GM19328 (cell line): ENCODE measurements at regions not wholly inside any gene's neighbourhood (a gene's known extent, or its start where the extent isn't known, plus 50 kb on each side); places are given as distances from the start of the nearest gene placed in this dataset.
"Not testable (repeated sequence)": the region's sequence is repeated elsewhere in the genome, so short reads cannot be mapped to it uniquely, and the experiment has no call there.

ENCODE experiments used
- ATAC-seq: cut with Tn5 transposase; IDR thresholded peaks from one replicate; pipeline ENCODE4 v1.9.1; 2021; ENCODE audit warnings: mild to moderate bottlenecking, moderate library complexity; ENCODE audit not compliant: unreplicated experiment

GRCh38 chr5:87756951-87757350 is 344.2 kb upstream of the CCNH start:
- no peak for ATAC-seq

- no peak for ATAC-seq
Observed at GRCh38 chr5:87755360-87755759, 342.6 kb upstream of the CCNH start.

GRCh38 chr5:87754009-87754757 is 341.5 kb upstream of the CCNH start:
- no peak for ATAC-seq

- no peak for ATAC-seq
Observed at GRCh38 chr5:87752362-87752761, 339.6 kb upstream of the CCNH start.

- ATAC-seq = no peak
Observed at GRCh38 chr5:87751824-87752223, 339.1 kb upstream of the CCNH start.

GRCh38 chr5:87746891-87747377 is 334.2 kb upstream of the CCNH start:
- no peak for ATAC-seq

GRCh38 chr5:87746341-87746740 is 333.6 kb upstream of the CCNH start:
- ATAC-seq = no peak

- ATAC-seq = no peak
Observed at GRCh38 chr5:87741881-87742280, 329.2 kb upstream of the CCNH start.

- ATAC-seq = no peak
Observed at GRCh38 chr5:87735923-87736322, 323.2 kb upstream of the CCNH start.

- ATAC-seq = no peak
Observed at GRCh38 chr5:87733897-87734296, 321.2 kb upstream of the CCNH start.

GRCh38 chr5:87732875-87733768 is 320.4 kb upstream of the CCNH start:
- no peak for ATAC-seq

GRCh38 chr5:87729781-87730180 is 317.1 kb upstream of the CCNH start:
- no peak for ATAC-seq

- ATAC-seq = no peak
Observed at GRCh38 chr5:87722286-87722685, 309.6 kb upstream of the CCNH start.

GRCh38 chr5:87718224-87718925 is 305.6 kb upstream of the CCNH start:
- ATAC-seq = not testable (repeated sequence)

GRCh38 chr5:87717761-87718160 is 305.0 kb upstream of the CCNH start:
- ATAC-seq = no peak

- no peak for ATAC-seq
Observed at GRCh38 chr5:87705876-87706275, 293.1 kb upstream of the CCNH start.

GRCh38 chr5:87686975-87687374 is 274.2 kb upstream of the CCNH start:
- ATAC-seq = peak; percentile 88

- no peak for ATAC-seq
Observed at GRCh38 chr5:87686018-87686417, 273.3 kb upstream of the CCNH start.

- no peak for ATAC-seq
Observed at GRCh38 chr5:87674235-87674634, 261.5 kb upstream of the CCNH start.

- no peak for ATAC-seq
Observed at GRCh38 chr5:87671146-87671545, 258.4 kb upstream of the CCNH start.

GRCh38 chr5:87665166-87665565 is 252.4 kb upstream of the CCNH start:
- no peak for ATAC-seq
